Prostate gland (tissue), 2 donors: ENCODE measurements at regions not wholly inside any gene's neighbourhood (a gene's known extent, or its start where the extent isn't known, plus 50 kb on each side); places are given as distances from the start of the nearest gene placed in this dataset.

ENCODE experiments used
- POLR2AphosphoS5 ChIP-seq: sonication (generic); formaldehyde crosslinking; IDR thresholded peaks from one replicate; pipeline ENCODE4 v1.6.1; 2017; ENCODE audit warnings: antibody characterized with exemption
- TF ChIP-seq, protein P1 (sequence below), 4 experiments: fragments of 200-600 bp in 2 of 4; fragments of 450-650 bp in 2 of 4; sonication (generic) in 2 of 4; IDR thresholded peaks; 1 replicate in 3 of 4; 2 replicates in 1 of 4; pipeline ENCODE4 v1.5.1; 2016 to 2019; ENCODE audit warnings: antibody characterized with exemption in 4 of 4, mild to moderate bottlenecking in 2 of 4, moderate library complexity in 2 of 4

DNA sequence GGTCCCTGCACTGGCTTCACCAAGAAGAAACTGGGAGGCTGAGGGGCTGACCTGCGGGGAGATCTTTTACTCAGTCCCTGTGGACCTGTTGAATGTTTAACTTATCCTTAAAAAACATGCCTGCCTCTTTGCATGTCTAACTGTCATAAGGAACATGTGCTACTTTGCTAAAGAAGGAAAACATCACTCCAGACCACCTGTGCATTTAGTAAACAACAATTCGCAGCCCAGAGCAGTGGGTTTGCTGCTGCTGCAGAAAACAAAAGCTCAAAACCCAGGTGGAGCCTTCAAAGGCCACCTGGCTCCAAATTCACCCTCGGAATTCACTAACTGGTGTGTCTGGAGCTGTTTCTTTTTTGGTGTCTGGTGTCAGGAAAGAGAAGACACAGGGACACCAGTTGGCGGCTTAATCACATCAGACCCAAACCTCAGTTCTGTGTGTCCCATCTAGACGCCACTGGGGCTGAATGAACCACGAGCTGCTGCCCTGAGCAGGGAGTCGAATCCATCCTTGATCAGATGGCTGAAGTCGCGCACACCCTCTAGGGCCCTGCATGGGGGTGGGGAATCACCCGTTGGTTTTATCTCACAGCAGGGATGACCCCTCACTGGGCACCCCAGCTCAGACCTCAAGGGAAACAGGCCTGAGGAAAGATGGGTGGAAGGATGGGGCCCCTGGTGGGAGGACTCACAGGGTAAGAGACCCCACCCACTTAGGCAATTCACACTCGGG, 344.3 kb downstream of the PREX1 start:
- TF ChIP-seq POLR2AphosphoS5: no peak
- TF ChIP-seq, protein P1, sequence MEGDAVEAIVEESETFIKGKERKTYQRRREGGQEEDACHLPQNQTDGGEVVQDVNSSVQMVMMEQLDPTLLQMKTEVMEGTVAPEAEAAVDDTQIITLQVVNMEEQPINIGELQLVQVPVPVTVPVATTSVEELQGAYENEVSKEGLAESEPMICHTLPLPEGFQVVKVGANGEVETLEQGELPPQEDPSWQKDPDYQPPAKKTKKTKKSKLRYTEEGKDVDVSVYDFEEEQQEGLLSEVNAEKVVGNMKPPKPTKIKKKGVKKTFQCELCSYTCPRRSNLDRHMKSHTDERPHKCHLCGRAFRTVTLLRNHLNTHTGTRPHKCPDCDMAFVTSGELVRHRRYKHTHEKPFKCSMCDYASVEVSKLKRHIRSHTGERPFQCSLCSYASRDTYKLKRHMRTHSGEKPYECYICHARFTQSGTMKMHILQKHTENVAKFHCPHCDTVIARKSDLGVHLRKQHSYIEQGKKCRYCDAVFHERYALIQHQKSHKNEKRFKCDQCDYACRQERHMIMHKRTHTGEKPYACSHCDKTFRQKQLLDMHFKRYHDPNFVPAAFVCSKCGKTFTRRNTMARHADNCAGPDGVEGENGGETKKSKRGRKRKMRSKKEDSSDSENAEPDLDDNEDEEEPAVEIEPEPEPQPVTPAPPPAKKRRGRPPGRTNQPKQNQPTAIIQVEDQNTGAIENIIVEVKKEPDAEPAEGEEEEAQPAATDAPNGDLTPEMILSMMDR (IDR thresholded peaks at IDR 0.05): no peak
